Spleen (tissue), 7 donors: ENCODE measurements at regions not wholly inside any gene's neighbourhood (a gene's known extent, or its start where the extent isn't known, plus 50 kb on each side); places are given as distances from the start of the nearest gene placed in this dataset.

ENCODE experiments used
- POLR2A ChIP-seq, 3 donors: fragments of 450-650 bp; IDR thresholded peaks; one replicate each; pipeline ENCODE4 v1.5.1; 2017; ENCODE audit warnings: antibody characterized with exemption in 3 of 3, mild to moderate bottlenecking in 1 of 3
- TF ChIP-seq, protein P1 (sequence below), 11 experiments: fragments of 200-600 bp in 7 of 11; fragments of 450-650 bp in 4 of 11; sonication (generic) in 4 of 11; IDR thresholded peaks in 8 of 11; conservative IDR thresholded peaks in 3 of 11; 1 replicate in 7 of 11; 2 replicates in 4 of 11; pipeline versions ENCODE4 v1.4.0 to v1.8.0; 2016 to 2021; ENCODE audit warnings: antibody characterized with exemption in 11 of 11, inconsistent platforms in 4 of 11, mild to moderate bottlenecking in 1 of 11
- donor health status: DM: no; HTN: no; CAD: no; lungs with moderate emphysema.
- donor health status: DM: no; HTN: no; CAD: no.
- donor health status: DM: no; HTN: no; CAD: no.

DNA sequence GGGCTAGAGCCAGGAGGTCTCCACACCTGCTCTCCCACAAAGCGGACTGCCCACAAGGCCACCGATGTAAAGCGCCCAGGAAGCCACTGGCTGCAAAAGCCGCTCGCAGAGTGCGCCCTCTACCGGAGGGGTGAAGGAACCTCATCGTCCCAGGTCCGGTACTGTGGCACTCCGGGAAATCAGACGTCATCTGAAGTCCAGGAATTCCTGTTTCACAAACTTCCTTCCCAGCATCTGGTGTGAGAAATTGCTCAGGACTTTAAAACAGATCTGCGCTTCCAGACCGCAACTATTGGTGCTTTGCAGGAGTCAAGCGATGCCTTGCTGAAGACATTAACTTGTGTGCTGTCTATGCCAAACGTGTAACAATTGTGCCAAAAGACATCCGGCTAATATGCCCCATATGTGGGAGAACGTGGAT is 115.1 kb upstream of the ARID1B start:
- TF ChIP-seq, protein P1, sequence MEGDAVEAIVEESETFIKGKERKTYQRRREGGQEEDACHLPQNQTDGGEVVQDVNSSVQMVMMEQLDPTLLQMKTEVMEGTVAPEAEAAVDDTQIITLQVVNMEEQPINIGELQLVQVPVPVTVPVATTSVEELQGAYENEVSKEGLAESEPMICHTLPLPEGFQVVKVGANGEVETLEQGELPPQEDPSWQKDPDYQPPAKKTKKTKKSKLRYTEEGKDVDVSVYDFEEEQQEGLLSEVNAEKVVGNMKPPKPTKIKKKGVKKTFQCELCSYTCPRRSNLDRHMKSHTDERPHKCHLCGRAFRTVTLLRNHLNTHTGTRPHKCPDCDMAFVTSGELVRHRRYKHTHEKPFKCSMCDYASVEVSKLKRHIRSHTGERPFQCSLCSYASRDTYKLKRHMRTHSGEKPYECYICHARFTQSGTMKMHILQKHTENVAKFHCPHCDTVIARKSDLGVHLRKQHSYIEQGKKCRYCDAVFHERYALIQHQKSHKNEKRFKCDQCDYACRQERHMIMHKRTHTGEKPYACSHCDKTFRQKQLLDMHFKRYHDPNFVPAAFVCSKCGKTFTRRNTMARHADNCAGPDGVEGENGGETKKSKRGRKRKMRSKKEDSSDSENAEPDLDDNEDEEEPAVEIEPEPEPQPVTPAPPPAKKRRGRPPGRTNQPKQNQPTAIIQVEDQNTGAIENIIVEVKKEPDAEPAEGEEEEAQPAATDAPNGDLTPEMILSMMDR (IDR thresholded peaks at IDR 0.05 in 8 of 11, conservative IDR thresholded peaks at IDR 0.05 in 3 of 11), result peak in 5 of 11 experiments; percentile 19 to 45 (median 29)
- TF ChIP-seq POLR2A (IDR thresholded peaks at IDR 0.05), result no peak
